Endodermal cell (in vitro differentiated cells): ENCODE measurements at regions not wholly inside any gene's neighbourhood (a gene's known extent, or its start where the extent isn't known, plus 50 kb on each side); places are given as distances from the start of the nearest gene placed in this dataset.

Source experiments
- DNase-seq: peaks from one replicate; pipeline ENCODE4 v3.0.0-alpha.2; 2017
- H3K27ac ChIP-seq: 2 replicates; pipeline ENCODE4 v1.5.1; 2013; ENCODE audit warnings: mild to moderate bottlenecking, low read depth, low read length, moderate library complexity
- H3K27me3 ChIP-seq: 2 replicates; pipeline ENCODE4 v1.6.1; 2013; ENCODE audit warnings: mild to moderate bottlenecking, low read length, moderate library complexity; ENCODE audit not compliant: insufficient read depth, control insufficient read depth, poor library complexity, severe bottlenecking
- H3K36me3 ChIP-seq: 2 replicates; pipeline ENCODE4 v1.7.0; 2013; ENCODE audit warnings: mild to moderate bottlenecking, low read length, moderate library complexity; ENCODE audit not compliant: control insufficient read depth, insufficient read depth
- H3K4me1 ChIP-seq: one replicate; pipeline ENCODE4 v1.7.0; 2013; ENCODE audit warnings: low read length; ENCODE audit not compliant: control insufficient read depth, insufficient read depth
- H3K4me3 ChIP-seq: 2 replicates; pipeline ENCODE4 v1.5.1; 2013; ENCODE audit warnings: mild to moderate bottlenecking, low read length, moderate library complexity
- H3K9ac ChIP-seq: 2 replicates; pipeline ENCODE4 v1.6.1; 2013; ENCODE audit warnings: mild to moderate bottlenecking, low read length, moderate library complexity; ENCODE audit not compliant: poor library complexity, severe bottlenecking; ENCODE audit errors: extremely low read depth
- H3K9me3 ChIP-seq: 2 replicates; pipeline ENCODE4 v1.6.1; 2013; ENCODE audit warnings: mild to moderate bottlenecking, low read length, moderate library complexity; ENCODE audit not compliant: control insufficient read depth
- H3K27ac Mint-ChIP-seq: 2 replicates; pipeline ENCODE4 v1.8.0; 2020; ENCODE audit warnings: mixed read lengths
- H3K27me3 Mint-ChIP-seq: 2 replicates; pipeline ENCODE4 v1.8.0; 2021; ENCODE audit warnings: mild to moderate bottlenecking, mixed read lengths; ENCODE audit not compliant: insufficient read depth
- H3K36me3 Mint-ChIP-seq: 2 replicates; pipeline ENCODE4 v1.8.0; 2020; ENCODE audit warnings: low read depth, mixed read lengths
- H3K4me1 Mint-ChIP-seq: 2 replicates; pipeline ENCODE4 v1.8.0; 2020; ENCODE audit warnings: mixed read lengths
- H3K4me3 Mint-ChIP-seq: 2 replicates; pipeline ENCODE4 v1.8.0; 2020; ENCODE audit warnings: mild to moderate bottlenecking, moderate library complexity, mixed read lengths
- H3K9me3 Mint-ChIP-seq: 2 replicates; pipeline ENCODE4 v1.8.0; 2020; ENCODE audit warnings: mild to moderate bottlenecking, mixed read lengths
- WGBS, 2 experiments: methylation state at CpG; one replicate each; pipeline versions ENCODE4 v1.1.5 to v1.1.7; 2013; ENCODE audit warnings: missing lambda C conversion rate in 2 of 2, mixed read lengths in 1 of 2; ENCODE audit not compliant: insufficient coverage in 1 of 2, insufficient read length in 1 of 2; 5-methylcytosine and 5-hydroxymethylcytosine counted together
- TF ChIP-seq, protein P1 (sequence below): fragments of 200-600 bp; sonication (generic); conservative IDR thresholded peaks from 2 replicates; pipeline ENCODE4 v1.5.0; 2021; ENCODE audit warnings: antibody characterized with exemption, mild to moderate bottlenecking

DNA sequence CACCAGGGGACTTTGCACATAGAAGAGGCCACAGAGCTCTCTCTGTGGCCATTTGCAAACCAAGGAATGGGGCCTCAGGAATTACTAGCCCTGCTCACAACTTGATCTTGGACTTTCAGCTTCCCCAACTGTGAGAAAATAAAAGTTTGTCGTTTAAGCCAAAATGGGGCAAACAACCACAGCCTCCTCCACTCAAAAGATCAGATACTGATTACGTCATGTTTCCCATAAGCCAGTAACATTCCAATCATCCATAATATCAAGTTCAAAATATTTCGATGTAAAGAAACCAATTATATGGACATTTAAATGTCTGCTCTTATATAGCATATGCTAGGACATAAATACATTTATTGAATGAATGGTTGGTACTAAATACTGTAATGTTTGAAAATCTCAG is 307.5 kb upstream of the HAND2 start:
- H3K4me1 ChIP-seq = no peaks in the 10 kb centered on the region
- no peak overlapping the region for H3K4me3 ChIP-seq
- peaks cover 3% of the 10 kb centered on the region for H3K9me3 ChIP-seq
- no peaks in the 10 kb centered on the region for H3K27me3 ChIP-seq
- H3K9me3 Mint-ChIP-seq = peaks cover 6% of the 10 kb centered on the region
- H3K27ac ChIP-seq = no peak overlapping the region
- no peak overlapping the region for H3K9ac ChIP-seq
- H3K27ac Mint-ChIP-seq = no peak overlapping the region
- no peaks in the 10 kb centered on the region for H3K36me3 Mint-ChIP-seq
- TF ChIP-seq, protein P1, sequence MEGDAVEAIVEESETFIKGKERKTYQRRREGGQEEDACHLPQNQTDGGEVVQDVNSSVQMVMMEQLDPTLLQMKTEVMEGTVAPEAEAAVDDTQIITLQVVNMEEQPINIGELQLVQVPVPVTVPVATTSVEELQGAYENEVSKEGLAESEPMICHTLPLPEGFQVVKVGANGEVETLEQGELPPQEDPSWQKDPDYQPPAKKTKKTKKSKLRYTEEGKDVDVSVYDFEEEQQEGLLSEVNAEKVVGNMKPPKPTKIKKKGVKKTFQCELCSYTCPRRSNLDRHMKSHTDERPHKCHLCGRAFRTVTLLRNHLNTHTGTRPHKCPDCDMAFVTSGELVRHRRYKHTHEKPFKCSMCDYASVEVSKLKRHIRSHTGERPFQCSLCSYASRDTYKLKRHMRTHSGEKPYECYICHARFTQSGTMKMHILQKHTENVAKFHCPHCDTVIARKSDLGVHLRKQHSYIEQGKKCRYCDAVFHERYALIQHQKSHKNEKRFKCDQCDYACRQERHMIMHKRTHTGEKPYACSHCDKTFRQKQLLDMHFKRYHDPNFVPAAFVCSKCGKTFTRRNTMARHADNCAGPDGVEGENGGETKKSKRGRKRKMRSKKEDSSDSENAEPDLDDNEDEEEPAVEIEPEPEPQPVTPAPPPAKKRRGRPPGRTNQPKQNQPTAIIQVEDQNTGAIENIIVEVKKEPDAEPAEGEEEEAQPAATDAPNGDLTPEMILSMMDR = no peak
- no peak for DNase-seq
- no peak overlapping the region for H3K4me3 Mint-ChIP-seq
- H3K27me3 Mint-ChIP-seq = peaks cover 4% of the 10 kb centered on the region
- H3K4me1 Mint-ChIP-seq = peaks cover 6% of the 10 kb centered on the region
- WGBS, 2 experiments = 64 to 74% methylated on average over 2 to 3 of the region's 3 CpGs
- no peaks in the 10 kb centered on the region for H3K36me3 ChIP-seq

DNA sequence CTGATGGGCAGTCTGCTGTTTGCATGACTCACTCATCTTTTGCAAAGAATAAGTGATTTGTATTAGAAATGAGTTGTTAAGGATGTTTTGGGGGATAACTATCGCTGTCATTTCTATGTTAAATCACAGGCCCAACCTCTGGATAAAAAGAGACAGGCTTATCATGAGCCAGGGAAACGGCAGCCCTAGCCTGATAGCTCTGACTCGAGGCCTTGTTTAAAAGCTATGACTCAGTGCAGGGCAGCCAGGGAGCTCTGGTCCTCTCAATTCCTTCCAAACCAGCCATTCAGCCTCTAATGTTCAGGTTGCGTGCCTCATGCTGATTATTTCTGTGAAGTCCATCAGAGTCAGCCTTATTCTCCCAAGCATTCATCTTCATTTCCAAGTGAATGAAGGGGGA is 305.9 kb upstream of the HAND2 start:
- peak; percentile 60 for DNase-seq
- 53 to 67% methylated on average over 3 to 4 of the region's 4 CpGs for WGBS, 2 experiments
- no peaks in the 10 kb centered on the region for H3K27me3 ChIP-seq
- no peak overlapping the region for H3K27ac Mint-ChIP-seq
- H3K9me3 ChIP-seq = no peaks in the 10 kb centered on the region
- no peak overlapping the region for H3K9ac ChIP-seq
- TF ChIP-seq, protein P1 = no peak
- H3K9me3 Mint-ChIP-seq = no peaks in the 10 kb centered on the region
- H3K4me3 Mint-ChIP-seq = no peak overlapping the region
- H3K36me3 ChIP-seq = no peaks in the 10 kb centered on the region
- no peak overlapping the region for H3K27ac ChIP-seq
- no peak overlapping the region for H3K4me3 ChIP-seq
- peaks cover 6% of the 10 kb centered on the region for H3K4me1 Mint-ChIP-seq
- no peaks in the 10 kb centered on the region for H3K36me3 Mint-ChIP-seq
- H3K4me1 ChIP-seq = no peaks in the 10 kb centered on the region
- H3K27me3 Mint-ChIP-seq = peaks cover 11% of the 10 kb centered on the region

GRCh38 chr4:173834151-173834550 is 304.1 kb upstream of the HAND2 start:
- no peak overlapping the region for H3K4me3 Mint-ChIP-seq
- H3K4me1 ChIP-seq = no peaks in the 10 kb centered on the region
- H3K36me3 ChIP-seq = no peaks in the 10 kb centered on the region
- whole genome bisulfite sequencing, 2 experiments = 78% methylated on average over 1 of the region's 1 CpG; no CpG with 5 or more reads in 1 of the 2 experiments
- H3K4me3 ChIP-seq = no peak overlapping the region
- no peak overlapping the region for H3K9ac ChIP-seq
- H3K36me3 Mint-ChIP-seq = no peaks in the 10 kb centered on the region
- TF ChIP-seq, protein P1 = peak; percentile 55
- H3K27me3 ChIP-seq = no peaks in the 10 kb centered on the region
- H3K27ac Mint-ChIP-seq = no peak overlapping the region
- no peak overlapping the region for H3K27ac ChIP-seq
- H3K9me3 Mint-ChIP-seq = peaks cover 7% of the 10 kb centered on the region
- no peaks in the 10 kb centered on the region for H3K9me3 ChIP-seq
- H3K27me3 Mint-ChIP-seq = peaks cover 12% of the 10 kb centered on the region
- H3K4me1 Mint-ChIP-seq = peaks cover 6% of the 10 kb centered on the region
- no peak for DNase-seq
